ENCODE measurements at regions not wholly inside any gene's neighbourhood (a gene's known extent, or its start where the extent isn't known, plus 50 kb on each side); places are given as distances from the start of the nearest gene placed in this dataset.

GRCh38 chr18:41524674-41525470, 430.2 kb upstream of the PIK3C3 start:
- Histone ChIP-seq H3K4me3 (no peak overlapping the region), H3K36me3 (no peaks in the 10 kb centered on the region), H3K27ac (no peak overlapping the region), H3K27me3 (replicated peaks in 1 of 7) (no peaks in the 10 kb centered on the region), H3K9me3 (peaks cover 0 to 6% (median 0%) of the 10 kb centered on the region in 8 donors), H3K4me1 (no peaks in the 10 kb centered on the region)
- intact Hi-C loops (cut with DNase I; ENCODE audit: low total_unique reads): no loop called here
- no peak for DNase-seq
- 27 to 49% (median 42%) methylated on average over 2 of the region's 2 CpGs for WGBS, 5 donors
- TF ChIP-seq CTCF (IDR thresholded peaks at IDR 0.05 in 8 of 11, conservative IDR thresholded peaks at IDR 0.05 in 3 of 11): no peak
- no peak for TF ChIP-seq POLR2AphosphoS5 (IDR thresholded peaks at IDR 0.05)
- no peak for TF ChIP-seq POLR2A (IDR thresholded peaks at IDR 0.05)

- no peaks in the 10 kb centered on the region for H3K36me3 ChIP-seq
- TF ChIP-seq POLR2AphosphoS5 (IDR thresholded peaks at IDR 0.05) (no peak), CTCF (IDR thresholded peaks at IDR 0.05 in 8 of 11, conservative IDR thresholded peaks at IDR 0.05 in 3 of 11) (no peak), POLR2A (IDR thresholded peaks at IDR 0.05) (no peak)
- H3K27me3 ChIP-seq (replicated peaks in 1 of 7): no peaks in the 10 kb centered on the region
- intact Hi-C loops (cut with DNase I; ENCODE audit: low total_unique reads): no loop called here
- no peak for DNase-seq
- H3K4me3 ChIP-seq: no peak overlapping the region
- no peak overlapping the region for H3K27ac ChIP-seq
- H3K4me1 ChIP-seq: no peaks in the 10 kb centered on the region
- no peaks in the 10 kb centered on the region for H3K9me3 ChIP-seq
These were observed 437.9 kb upstream of the PIK3C3 start for GRCh38 chr18:41517142-41517541.

DNA sequence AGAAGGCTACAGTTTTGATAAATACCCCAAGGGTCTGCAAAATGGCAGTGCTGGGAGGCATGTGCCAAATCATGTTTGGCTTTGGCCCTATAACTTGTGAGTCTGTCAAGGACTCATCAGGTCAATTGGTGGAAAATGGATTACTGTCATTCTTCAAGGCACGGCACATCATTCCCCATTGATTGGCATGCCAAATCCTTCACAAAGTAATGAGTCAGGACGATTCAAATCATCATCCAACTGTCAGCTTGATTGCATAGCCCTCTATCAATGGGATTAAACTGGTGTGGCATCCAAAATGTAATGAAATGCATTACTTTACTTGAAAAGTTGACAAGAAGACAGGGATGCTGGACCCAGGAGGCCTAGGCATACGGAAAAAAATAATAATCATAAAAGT, 441.6 kb upstream of the PIK3C3 start:
- Histone ChIP-seq H3K4me3 (no peak overlapping the region), H3K27me3 (replicated peaks in 1 of 7) (no peaks in the 10 kb centered on the region), H3K27ac (no peak overlapping the region), H3K4me1 (no peaks in the 10 kb centered on the region), H3K36me3 (no peaks in the 10 kb centered on the region), H3K9me3 (peaks cover 0 to 6% (median 0%) of the 10 kb centered on the region in 8 donors)
- 72 to 91% (median 74%) methylated on average over 3 of the region's 3 CpGs for WGBS, 5 donors
- TF ChIP-seq POLR2A (IDR thresholded peaks at IDR 0.05) (no peak), POLR2AphosphoS5 (IDR thresholded peaks at IDR 0.05) (no peak), CTCF (IDR thresholded peaks at IDR 0.05 in 8 of 11, conservative IDR thresholded peaks at IDR 0.05 in 3 of 11) (no peak)
- no peak for DNase-seq
- intact Hi-C loops (cut with DNase I; ENCODE audit: low total_unique reads): no loop called here

DNA sequence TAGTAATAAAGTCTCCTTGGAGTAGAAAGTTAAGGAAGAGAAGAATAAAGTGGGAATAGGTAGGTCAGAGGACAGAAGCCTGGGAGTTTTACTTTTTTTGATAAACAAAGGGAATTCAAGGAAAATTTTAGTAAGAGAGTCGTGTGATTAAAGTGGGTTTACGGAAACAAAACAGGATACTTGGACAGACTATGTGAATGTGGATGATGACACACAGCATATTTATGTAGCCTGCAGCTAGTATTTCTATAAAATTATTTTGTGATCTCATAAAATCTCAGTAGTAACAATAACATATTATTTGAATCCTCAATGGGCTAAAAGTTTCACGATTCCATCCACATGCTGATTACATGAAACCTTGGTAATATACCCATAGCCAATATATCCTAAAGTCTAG, 450.7 kb upstream of the PIK3C3 start:
- intact Hi-C loops (cut with DNase I; ENCODE audit: low total_unique reads): loop anchor here (10.0 kb wide), 1 partner anchor 60 kb away; no protein-coding TSS in a partner anchor
- no peak for DNase-seq
- H3K9me3 ChIP-seq: no peaks in the 10 kb centered on the region
- no peak overlapping the region for H3K27ac ChIP-seq
- no peaks in the 10 kb centered on the region for H3K27me3 ChIP-seq (replicated peaks in 1 of 7)
- TF ChIP-seq POLR2AphosphoS5 (IDR thresholded peaks at IDR 0.05) (no peak), CTCF (IDR thresholded peaks at IDR 0.05 in 8 of 11, conservative IDR thresholded peaks at IDR 0.05 in 3 of 11) (no peak), POLR2A (IDR thresholded peaks at IDR 0.05) (no peak)
- no peaks in the 10 kb centered on the region for H3K4me1 ChIP-seq
- no peak overlapping the region for H3K4me3 ChIP-seq
- 84 to 90% (median 88%) methylated on average over 3 of the region's 3 CpGs for WGBS, 5 donors
- no peaks in the 10 kb centered on the region for H3K36me3 ChIP-seq
